Keratinocyte (primary cell): ENCODE measurements at regions not wholly inside any gene's neighbourhood (a gene's known extent, or its start where the extent isn't known, plus 50 kb on each side); places are given as distances from the start of the nearest gene placed in this dataset.

Source experiments
- DNase-seq: peaks from one replicate; pipeline ENCODE4 v3.0.0-alpha.2; 2011; ENCODE audit warnings: low read depth, missing footprints, low spot score
- FAIRE-seq: peaks from 2 replicates; lab custom pipeline; 2011; peaks lifted over from hg19 to GRCh38; lab: Jason Lieb, UNC
- H2AFZ ChIP-seq: 2 replicates; pipeline ENCODE4 v1.6.0; 2012; ENCODE audit warnings: low read length, control low read depth, inconsistent platforms; ENCODE audit not compliant: control insufficient read depth
- H3K27ac ChIP-seq: 2 replicates; pipeline ENCODE4 v1.5.1; 2011; ENCODE audit warnings: low read length; ENCODE audit not compliant: control insufficient read depth, insufficient read depth
- H3K27me3 ChIP-seq: 3 replicates; pipeline ENCODE4 v1.6.0; 2011; ENCODE audit warnings: low read length; ENCODE audit not compliant: control insufficient read depth, insufficient read depth; ENCODE audit errors: extremely low read depth
- H3K36me3 ChIP-seq, 2 experiments: 2 replicates in 1 of 2; 3 replicates in 1 of 2; pipeline ENCODE4 v1.5.1; 2011; ENCODE audit warnings: low read length in 2 of 2, mild to moderate bottlenecking in 1 of 2; ENCODE audit not compliant: control insufficient read depth in 2 of 2, insufficient read depth in 2 of 2; ENCODE audit errors: extremely low read depth in 1 of 2
- H3K4me1 ChIP-seq: 3 replicates; pipeline ENCODE4 v1.5.1; 2011; ENCODE audit warnings: low read length; ENCODE audit not compliant: control insufficient read depth, insufficient read depth; ENCODE audit errors: extremely low read depth
- H3K4me2 ChIP-seq: 3 replicates; pipeline ENCODE4 v1.6.0; 2011; ENCODE audit warnings: low read depth, low read length; ENCODE audit not compliant: control insufficient read depth, insufficient read depth; ENCODE audit errors: extremely low read depth
- H3K4me3 ChIP-seq, 3 experiments: fragments of 200-600 bp in 1 of 3; sonication (generic) in 1 of 3; 2 replicates in 2 of 3; 3 replicates in 1 of 3; pipeline ENCODE4 v1.5.1; 2011 to 2016; ENCODE audit warnings: low read length in 3 of 3, mild to moderate bottlenecking in 3 of 3, control low read depth in 2 of 3, inconsistent platforms in 1 of 3, low read depth in 1 of 3, mixed read lengths in 1 of 3, mixed run types in 1 of 3, moderate library complexity in 1 of 3; ENCODE audit not compliant: control insufficient read depth in 2 of 3, insufficient read depth in 2 of 3; ENCODE audit errors: extremely low read depth in 1 of 3
- H3K79me2 ChIP-seq: 2 replicates; pipeline ENCODE4 v1.6.0; 2012; ENCODE audit warnings: low read length; ENCODE audit not compliant: control insufficient read depth, insufficient read depth
- H3K9ac ChIP-seq: 3 replicates; pipeline ENCODE4 v1.6.0; 2011; ENCODE audit warnings: low read length; ENCODE audit not compliant: control insufficient read depth, insufficient read depth; ENCODE audit errors: extremely low read depth
- H3K9me1 ChIP-seq: 3 replicates; pipeline ENCODE4 v1.6.0; 2011; ENCODE audit warnings: low read length; ENCODE audit not compliant: control insufficient read depth, insufficient read depth; ENCODE audit errors: extremely low read depth
- H3K9me3 ChIP-seq: 2 replicates; pipeline ENCODE4 v1.5.1; 2012; ENCODE audit warnings: low read depth, low read length; ENCODE audit not compliant: control insufficient read depth
- H4K20me1 ChIP-seq: 3 replicates; pipeline ENCODE4 v1.6.0; 2011; ENCODE audit warnings: low read length; ENCODE audit not compliant: control insufficient read depth, insufficient read depth; ENCODE audit errors: extremely low read depth
- EZH2 ChIP-seq: IDR thresholded peaks from one replicate; pipeline ENCODE4 v1.6.1; 2012; ENCODE audit warnings: inconsistent platforms, mild to moderate bottlenecking, low read length, moderate library complexity
- dilution Hi-C: fragments of 300-500 bp; cut with MboI; formaldehyde crosslinking; loops from one replicate; pipeline ENCODE4 v1.7.0; 2020; ENCODE audit warnings: low sequenced_read_pairs; ENCODE audit not compliant: extremely low pct_ligation_motif_present
- TF ChIP-seq, protein P1 (sequence below), 3 experiments: IDR thresholded peaks in 1 of 3; conservative IDR thresholded peaks in 1 of 3; optimal IDR thresholded peaks in 1 of 3; 2 replicates in 2 of 3; 3 replicates in 1 of 3; pipeline versions ENCODE3 to v1.5.1; 2011; ENCODE audit warnings: low read length in 3 of 3, mild to moderate bottlenecking in 3 of 3, moderate library complexity in 2 of 3, control low read depth in 1 of 3, inconsistent platforms in 1 of 3; ENCODE audit not compliant: insufficient read depth in 2 of 3; ENCODE audit errors: extremely low read depth in 1 of 3

DNA sequence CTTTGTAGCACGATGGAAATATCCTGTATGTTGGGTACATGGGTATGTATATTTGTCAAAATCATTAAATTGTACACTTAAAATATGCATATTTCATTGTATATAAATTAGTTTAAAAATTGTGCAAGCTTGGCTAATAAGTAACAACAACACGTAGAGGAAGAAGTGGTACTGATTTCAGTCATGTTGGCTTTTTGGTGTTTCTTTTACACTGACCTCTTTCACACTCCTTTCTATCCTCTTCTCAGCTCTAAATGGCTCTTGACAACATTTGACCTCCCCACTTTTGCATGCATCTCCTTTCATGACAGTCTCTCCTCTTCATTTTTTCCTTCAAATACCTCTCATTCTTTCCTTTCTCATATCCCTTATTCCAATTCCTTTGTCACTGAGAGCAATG lies 801.4 kb upstream of the ZEB2 start:
- H3K27me3 ChIP-seq: no peaks in the 10 kb centered on the region
- no peaks in the 10 kb centered on the region for H3K9me3 ChIP-seq
- no peak for TF ChIP-seq EZH2
- TF ChIP-seq, protein P1, sequence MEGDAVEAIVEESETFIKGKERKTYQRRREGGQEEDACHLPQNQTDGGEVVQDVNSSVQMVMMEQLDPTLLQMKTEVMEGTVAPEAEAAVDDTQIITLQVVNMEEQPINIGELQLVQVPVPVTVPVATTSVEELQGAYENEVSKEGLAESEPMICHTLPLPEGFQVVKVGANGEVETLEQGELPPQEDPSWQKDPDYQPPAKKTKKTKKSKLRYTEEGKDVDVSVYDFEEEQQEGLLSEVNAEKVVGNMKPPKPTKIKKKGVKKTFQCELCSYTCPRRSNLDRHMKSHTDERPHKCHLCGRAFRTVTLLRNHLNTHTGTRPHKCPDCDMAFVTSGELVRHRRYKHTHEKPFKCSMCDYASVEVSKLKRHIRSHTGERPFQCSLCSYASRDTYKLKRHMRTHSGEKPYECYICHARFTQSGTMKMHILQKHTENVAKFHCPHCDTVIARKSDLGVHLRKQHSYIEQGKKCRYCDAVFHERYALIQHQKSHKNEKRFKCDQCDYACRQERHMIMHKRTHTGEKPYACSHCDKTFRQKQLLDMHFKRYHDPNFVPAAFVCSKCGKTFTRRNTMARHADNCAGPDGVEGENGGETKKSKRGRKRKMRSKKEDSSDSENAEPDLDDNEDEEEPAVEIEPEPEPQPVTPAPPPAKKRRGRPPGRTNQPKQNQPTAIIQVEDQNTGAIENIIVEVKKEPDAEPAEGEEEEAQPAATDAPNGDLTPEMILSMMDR (optimal IDR thresholded peaks at IDR 0.05 in 1 of 3, IDR thresholded peaks at IDR 0.05 in 1 of 3, conservative IDR thresholded peaks at IDR 0.05 in 1 of 3; ENCODE audit: extremely low read depth in 1 of 3, insufficient read depth in 2 of 3, low read length in 3 of 3): no peak
- H3K9me1 ChIP-seq: no peaks in the 10 kb centered on the region
- H3K4me3 ChIP-seq: no peak overlapping the region
- H3K79me2 ChIP-seq: no peaks in the 10 kb centered on the region
- H3K36me3 ChIP-seq: no peaks in the 10 kb centered on the region
- H3K27ac ChIP-seq: no peak overlapping the region
- H3K4me1 ChIP-seq: peaks cover 25% of the 10 kb centered on the region
- DNase-seq (no peak), FAIRE-seq (no peak)
- H3K9ac ChIP-seq: no peak overlapping the region
- H3K4me2 ChIP-seq: no peak overlapping the region
- no peak overlapping the region for H2AFZ ChIP-seq
- H4K20me1 ChIP-seq: no peaks in the 10 kb centered on the region
- dilution Hi-C loops: no loop called here

DNA sequence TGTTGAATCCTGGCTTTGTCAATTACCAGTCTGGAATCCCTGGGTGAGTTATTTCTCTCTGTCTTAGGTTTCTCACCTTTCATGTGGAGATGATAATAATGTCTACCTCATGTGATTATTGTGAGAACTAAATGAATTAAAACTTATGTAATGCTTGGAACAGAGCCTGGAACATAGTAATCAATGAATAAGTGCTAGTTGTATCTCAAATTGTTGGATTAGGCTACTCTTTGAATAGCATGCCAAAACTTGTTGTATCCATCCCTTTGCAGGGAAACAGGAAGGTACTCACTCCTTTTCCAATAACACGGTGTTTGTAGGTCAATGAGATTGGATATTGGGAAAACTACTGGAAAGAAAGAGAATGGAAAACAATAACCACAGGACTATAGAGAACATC lies 796.6 kb upstream of the ZEB2 start:
- H3K4me2 ChIP-seq: no peak overlapping the region
- no peaks in the 10 kb centered on the region for H3K27me3 ChIP-seq
- TF ChIP-seq EZH2: no peak
- TF ChIP-seq, protein P1 (optimal IDR thresholded peaks at IDR 0.05 in 1 of 3, IDR thresholded peaks at IDR 0.05 in 1 of 3, conservative IDR thresholded peaks at IDR 0.05 in 1 of 3; ENCODE audit: extremely low read depth in 1 of 3, insufficient read depth in 2 of 3, low read length in 3 of 3): no peak
- H2AFZ ChIP-seq: no peak overlapping the region
- no peaks in the 10 kb centered on the region for H3K79me2 ChIP-seq
- H3K9ac ChIP-seq: no peak overlapping the region
- H3K9me3 ChIP-seq: no peaks in the 10 kb centered on the region
- no peaks in the 10 kb centered on the region for H4K20me1 ChIP-seq
- no peaks in the 10 kb centered on the region for H3K4me1 ChIP-seq
- dilution Hi-C loops: no loop called here
- FAIRE-seq (peak; percentile 20), DNase-seq (no peak)
- no peak overlapping the region for H3K27ac ChIP-seq
- H3K9me1 ChIP-seq: no peaks in the 10 kb centered on the region
- H3K4me3 ChIP-seq: no peak overlapping the region
- H3K36me3 ChIP-seq: no peaks in the 10 kb centered on the region
